GM19043 (cell line): ENCODE measurements at regions not wholly inside any gene's neighbourhood (a gene's known extent, or its start where the extent isn't known, plus 50 kb on each side); places are given as distances from the start of the nearest gene placed in this dataset.

ENCODE experiments used
- ATAC-seq: cut with Tn5 transposase; IDR thresholded peaks from one replicate; pipeline ENCODE4 v1.9.1; 2021; ENCODE audit warnings: low read depth; ENCODE audit not compliant: unreplicated experiment

DNA sequence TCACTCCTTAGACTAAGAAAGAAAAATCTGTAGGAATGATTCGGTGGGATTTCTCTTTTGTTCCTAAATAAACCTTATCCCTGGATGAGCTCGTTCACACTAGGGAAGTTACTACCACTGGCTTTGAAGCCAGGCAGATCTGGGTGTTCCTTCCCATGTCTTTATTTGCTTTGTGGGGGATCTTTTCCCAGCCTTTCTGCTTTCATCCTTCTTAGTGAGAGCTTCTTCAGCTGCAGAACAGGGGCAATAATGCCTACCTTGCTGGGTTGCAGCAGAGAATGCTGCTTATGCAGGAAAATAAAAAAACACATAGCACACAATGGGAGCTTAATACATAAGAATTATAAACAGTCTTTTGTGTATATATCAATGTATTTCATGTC lies 292.1 kb downstream of the SOX11 start:
- no peak for ATAC-seq

DNA sequence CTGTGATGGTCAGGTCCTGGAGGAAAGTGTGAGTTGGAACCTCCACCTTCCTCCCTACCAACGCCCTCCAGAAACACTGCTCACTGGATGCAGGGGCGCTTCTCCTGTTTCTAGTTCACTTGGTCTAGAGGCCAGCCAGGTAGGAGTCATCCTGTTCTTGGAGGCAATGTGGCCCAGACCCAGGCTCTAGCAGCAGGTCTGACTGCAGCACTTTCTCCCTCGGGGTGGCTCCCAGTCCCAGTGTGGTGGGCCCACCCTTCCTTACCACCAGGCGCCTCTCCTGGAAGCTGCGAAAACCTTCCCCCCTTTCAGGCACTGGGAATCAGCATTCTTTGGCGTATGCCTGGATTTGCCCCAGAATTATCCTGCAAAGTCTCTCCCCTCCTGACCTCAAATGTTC lies 292.8 kb downstream of the SOX11 start:
- no peak for ATAC-seq

DNA sequence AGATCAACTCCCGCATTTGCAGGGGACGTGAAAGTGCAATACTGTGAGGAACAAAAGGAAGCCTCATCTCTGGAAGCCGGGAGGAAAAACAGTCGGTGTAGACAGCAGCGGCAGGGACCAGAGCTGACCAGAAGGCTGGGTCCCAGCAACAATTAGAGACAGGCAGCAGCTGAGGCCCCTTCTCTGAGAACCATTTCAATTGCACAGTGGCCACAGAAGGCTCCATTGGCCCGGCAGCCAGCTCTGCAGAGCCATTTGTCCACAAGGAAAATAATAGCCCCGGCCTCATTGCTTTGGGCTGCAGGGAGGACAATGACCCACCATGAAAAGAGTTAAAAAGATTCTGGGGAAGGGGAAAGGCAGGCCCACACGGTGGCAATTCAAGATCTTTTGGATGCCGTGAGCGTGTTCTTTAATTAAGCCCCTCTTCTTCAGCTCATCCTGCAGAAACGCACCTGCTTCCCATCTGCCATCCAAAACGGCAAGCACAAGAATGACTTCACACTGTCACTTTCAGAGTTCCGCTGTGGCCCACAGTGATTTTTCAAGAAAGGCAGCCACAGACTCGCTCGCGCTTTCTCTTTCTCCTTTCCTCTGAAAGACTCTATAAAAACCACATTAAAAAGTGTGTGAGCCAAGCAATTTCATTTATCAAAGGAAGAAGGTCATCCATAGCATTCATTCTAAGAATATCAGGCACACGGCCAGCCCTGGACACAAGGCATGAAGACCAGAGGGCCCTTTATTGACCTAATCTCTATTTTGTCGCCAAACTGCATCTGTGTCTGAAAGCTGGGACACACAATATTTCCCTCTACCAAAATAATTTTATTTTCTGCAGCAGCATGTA lies 293.6 kb downstream of the SOX11 start:
- no peak for ATAC-seq

- ATAC-seq: no peak
Observed at GRCh38 chr2:5986801-5987787, 294.9 kb downstream of the SOX11 start.

GRCh38 chr2:5988120-5988519 lies 295.9 kb downstream of the SOX11 start:
- ATAC-seq: no peak

DNA sequence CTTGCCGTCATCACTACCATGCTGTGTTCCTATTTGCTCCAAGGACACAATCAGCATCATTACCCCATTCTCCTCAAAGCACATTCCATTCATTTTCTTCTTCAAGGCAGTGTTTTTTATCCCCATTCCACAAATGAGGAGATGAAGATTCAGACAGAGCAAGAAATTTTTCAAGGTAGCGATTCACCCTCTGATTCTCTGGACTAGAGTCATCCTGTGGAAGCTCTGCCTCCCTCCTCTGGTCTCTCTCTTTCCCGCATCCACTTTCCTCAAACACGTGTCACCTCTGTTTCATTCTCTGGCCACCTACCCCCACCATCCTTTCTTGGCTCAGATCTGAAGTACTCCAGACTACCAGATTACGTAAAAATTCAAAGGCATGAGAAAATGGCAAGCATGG lies 297.9 kb downstream of the SOX11 start:
- ATAC-seq: no peak

DNA sequence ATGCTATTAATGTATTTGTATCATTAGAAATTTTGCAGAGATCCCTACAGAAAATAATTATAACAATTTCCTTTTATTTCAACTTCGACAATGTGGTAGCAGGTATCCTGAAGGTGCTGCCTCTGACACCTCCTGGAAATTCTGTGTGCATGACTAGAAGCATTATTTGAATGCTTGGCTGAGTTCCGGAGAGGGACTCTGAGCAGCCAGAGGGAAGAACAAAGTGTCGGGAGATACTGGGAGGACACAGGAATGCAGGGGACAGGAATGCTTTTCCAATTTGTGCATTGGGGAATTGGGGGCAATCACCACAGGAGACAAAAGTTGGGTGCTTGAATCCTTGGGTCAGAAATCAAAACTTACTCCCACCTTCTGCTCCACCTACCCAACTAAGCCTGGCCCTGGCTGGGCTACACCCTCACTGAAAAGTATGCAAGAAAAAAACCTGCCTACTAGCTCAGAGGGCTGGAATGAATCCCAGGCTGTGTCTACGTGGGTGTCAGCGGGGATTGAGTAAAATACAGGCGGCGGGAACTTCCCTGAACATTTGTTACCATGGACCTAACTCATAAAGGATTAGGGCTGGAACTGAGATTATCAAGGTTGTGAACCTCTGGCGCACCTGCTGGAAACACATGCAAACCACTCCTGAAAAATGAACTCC lies 299.3 kb downstream of the SOX11 start:
- no peak for ATAC-seq

GRCh38 chr2:5995832-5996231 lies 303.6 kb downstream of the SOX11 start:
- ATAC-seq: no peak

DNA sequence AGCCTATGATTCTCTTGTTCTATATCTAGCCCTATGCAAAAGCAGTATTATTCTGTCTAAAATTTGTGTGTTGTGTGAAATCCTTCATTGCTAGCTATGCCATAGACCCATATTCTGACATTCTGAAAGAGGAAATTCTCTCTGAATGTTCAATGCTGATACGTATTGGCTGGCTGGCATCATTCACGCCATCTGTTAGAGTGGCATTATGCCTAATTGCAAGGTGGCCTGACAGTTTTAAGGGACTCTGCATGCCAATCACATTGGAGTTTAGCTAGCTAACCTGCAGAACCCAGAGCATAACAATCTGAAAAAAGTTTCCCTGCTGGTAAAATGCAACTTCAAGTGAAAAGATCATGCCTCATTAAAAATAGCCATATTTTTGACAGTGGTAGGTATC lies 316.0 kb downstream of the SOX11 start:
- no peak for ATAC-seq

- ATAC-seq: no peak
Observed at GRCh38 chr2:6008726-6009125, 316.5 kb downstream of the SOX11 start.

DNA sequence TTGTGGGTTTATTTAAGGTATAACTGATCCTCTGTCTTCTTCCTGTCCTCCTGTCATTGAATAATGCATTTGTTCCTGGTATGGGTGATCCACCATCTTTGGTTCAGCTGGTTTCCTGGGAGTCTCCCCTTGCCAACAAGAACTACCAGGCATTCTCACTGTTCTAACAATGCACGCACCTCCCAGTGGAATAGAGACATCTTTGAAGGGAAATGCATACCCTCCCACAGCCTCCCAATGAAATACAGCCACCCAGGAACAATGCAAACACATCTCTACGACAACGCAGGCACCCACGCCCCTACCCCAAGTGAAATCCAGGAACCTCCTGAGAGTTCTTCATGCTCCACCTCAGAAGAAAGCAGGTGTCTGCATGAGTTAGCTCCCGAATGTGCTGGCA lies 318.0 kb downstream of the SOX11 start:
- no peak for ATAC-seq

- ATAC-seq: no peak
Observed at GRCh38 chr2:6011921-6012320, 319.7 kb downstream of the SOX11 start.

- ATAC-seq: no peak
Observed at GRCh38 chr2:6017736-6018286, 325.6 kb downstream of the SOX11 start.

DNA sequence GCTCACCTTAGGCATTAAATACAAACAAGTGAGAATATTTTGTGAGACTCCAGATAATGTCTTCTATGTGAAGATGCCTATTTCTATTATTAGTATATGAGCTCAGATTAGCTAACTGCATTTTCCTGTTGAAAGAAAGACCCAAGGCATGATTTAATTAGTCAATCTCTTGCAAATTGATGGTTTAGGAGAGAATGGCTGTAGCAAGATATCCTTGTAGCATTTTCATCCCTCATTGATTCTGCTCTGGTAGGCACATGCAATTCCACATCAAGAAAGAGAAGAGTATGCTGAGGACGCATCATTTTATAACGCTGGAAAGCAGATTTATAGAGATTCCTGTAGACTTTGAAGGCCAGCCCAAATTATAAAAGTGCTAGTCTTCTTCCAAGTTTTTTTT lies 332.0 kb downstream of the SOX11 start:
- ATAC-seq: no peak

- ATAC-seq: no peak
Observed at GRCh38 chr2:6024784-6025183, 332.6 kb downstream of the SOX11 start.

GRCh38 chr2:6025391-6025790 lies 333.2 kb downstream of the SOX11 start:
- ATAC-seq: no peak

GRCh38 chr2:6027066-6027465 lies 334.9 kb downstream of the SOX11 start:
- ATAC-seq: no peak

- no peak for ATAC-seq
Observed at GRCh38 chr2:6031200-6031867, 339.1 kb downstream of the SOX11 start.

GRCh38 chr2:6036211-6036610 lies 344.0 kb downstream of the SOX11 start:
- no peak for ATAC-seq

DNA sequence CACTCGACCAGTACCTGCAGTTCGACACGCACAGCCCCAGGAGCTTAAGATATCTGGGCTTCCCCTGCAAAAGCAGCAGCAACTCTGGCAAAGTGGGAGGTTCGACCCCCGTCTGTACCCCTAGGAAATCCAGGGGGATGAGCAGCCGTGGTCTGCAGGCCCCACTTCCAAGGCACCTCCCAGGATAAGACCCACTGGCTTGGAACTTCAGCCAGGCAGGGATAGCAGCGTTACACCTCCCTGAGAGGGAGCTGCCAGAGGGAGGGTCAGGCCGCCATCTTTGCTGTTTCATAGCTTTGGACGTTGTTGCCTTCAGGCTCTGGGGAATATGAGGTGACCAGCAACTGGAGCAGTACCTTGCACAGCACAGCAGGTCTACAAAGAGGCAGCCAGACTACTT lies 351.1 kb downstream of the SOX11 start:
- ATAC-seq: no peak
